ENCODE measurements at regions not wholly inside any gene's neighbourhood (a gene's known extent, or its start where the extent isn't known, plus 50 kb on each side); places are given as distances from the start of the nearest gene placed in this dataset.

DNA sequence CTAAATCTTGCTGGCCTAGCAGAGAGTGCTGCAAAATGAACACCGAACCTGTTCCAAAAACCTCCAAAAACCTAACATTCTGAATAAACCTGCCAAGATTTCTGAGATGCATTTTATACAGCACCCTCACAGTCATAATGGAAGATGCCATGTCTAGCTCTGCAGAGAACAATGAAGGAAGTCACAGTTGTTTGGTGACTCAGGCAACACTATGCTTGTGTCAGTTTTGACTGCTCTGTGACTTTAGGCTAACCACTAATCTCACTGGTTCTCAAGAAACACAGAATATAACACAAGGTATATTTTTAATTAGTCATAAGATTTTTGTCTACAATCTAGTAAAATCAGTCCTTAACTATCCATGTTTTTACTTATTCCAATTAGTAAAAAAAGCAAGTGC lies 606.6 kb downstream of the TBL1XR1 start:
- DNase-seq, result no peak
- Histone ChIP-seq H2AFZ (ENCODE audit: low read depth) (no peak overlapping the region), H3K4me2 (no peak overlapping the region), H3K4me3 (ENCODE audit: low read depth in 2 of 2, low read length in 1 of 2) (no peak overlapping the region), H3F3A (replicated peaks; ENCODE audit: insufficient read depth) (no peaks in the 10 kb centered on the region), H3K9me3 (no peaks in the 10 kb centered on the region), H3K27me3 (ENCODE audit: insufficient read depth) (no peaks in the 10 kb centered on the region), H3K27ac (ENCODE audit: low read depth in 2 of 2, low read length in 1 of 2) (no peak overlapping the region), H3K36me3 (replicated peaks in 1 of 2; ENCODE audit: control insufficient read depth in 1 of 2, insufficient read depth in 2 of 2, low read length in 1 of 2) (no peaks in the 10 kb centered on the region), H3K9ac (no peak overlapping the region), H3K4me1 (ENCODE audit: control insufficient read depth in 1 of 2, insufficient read depth in 2 of 2, low read depth in 1 of 2, low read length in 1 of 2) (0 out of 4 replicates have a peak, but pooled peaks cover 0 to 4% of the 10 kb centered on the region in 2 experiments), H4K20me1 (ENCODE audit: insufficient read depth) (no peaks in the 10 kb centered on the region), H3K79me2 (ENCODE audit: insufficient read depth) (no peaks in the 10 kb centered on the region), H3K9me2 (no peaks in the 10 kb centered on the region)
- WGBS (ENCODE audit: low lambda C conversion rate), result 50% methylated on average over 1 of the region's 1 CpG
- TF ChIP-seq, protein P1, sequence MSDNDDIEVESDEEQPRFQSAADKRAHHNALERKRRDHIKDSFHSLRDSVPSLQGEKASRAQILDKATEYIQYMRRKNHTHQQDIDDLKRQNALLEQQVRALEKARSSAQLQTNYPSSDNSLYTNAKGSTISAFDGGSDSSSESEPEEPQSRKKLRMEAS (IDR thresholded peaks at IDR 0.05; ENCODE audit: low read depth), result no peak
- TF ChIP-seq, protein P2, sequence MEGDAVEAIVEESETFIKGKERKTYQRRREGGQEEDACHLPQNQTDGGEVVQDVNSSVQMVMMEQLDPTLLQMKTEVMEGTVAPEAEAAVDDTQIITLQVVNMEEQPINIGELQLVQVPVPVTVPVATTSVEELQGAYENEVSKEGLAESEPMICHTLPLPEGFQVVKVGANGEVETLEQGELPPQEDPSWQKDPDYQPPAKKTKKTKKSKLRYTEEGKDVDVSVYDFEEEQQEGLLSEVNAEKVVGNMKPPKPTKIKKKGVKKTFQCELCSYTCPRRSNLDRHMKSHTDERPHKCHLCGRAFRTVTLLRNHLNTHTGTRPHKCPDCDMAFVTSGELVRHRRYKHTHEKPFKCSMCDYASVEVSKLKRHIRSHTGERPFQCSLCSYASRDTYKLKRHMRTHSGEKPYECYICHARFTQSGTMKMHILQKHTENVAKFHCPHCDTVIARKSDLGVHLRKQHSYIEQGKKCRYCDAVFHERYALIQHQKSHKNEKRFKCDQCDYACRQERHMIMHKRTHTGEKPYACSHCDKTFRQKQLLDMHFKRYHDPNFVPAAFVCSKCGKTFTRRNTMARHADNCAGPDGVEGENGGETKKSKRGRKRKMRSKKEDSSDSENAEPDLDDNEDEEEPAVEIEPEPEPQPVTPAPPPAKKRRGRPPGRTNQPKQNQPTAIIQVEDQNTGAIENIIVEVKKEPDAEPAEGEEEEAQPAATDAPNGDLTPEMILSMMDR (IDR thresholded peaks at IDR 0.05), result no peak
- TF ChIP-seq MXI1 (IDR thresholded peaks at IDR 0.05; ENCODE audit: low read depth, low read length) (no peak), ELF1 (IDR thresholded peaks at IDR 0.05) (no peak), EZH2phosphoT487 (IDR thresholded peaks at IDR 0.05; ENCODE audit: borderline replicate concordance, low read depth) (no peak), SIN3A (IDR thresholded peaks at IDR 0.05; ENCODE audit: borderline replicate concordance, low read depth, low read length) (no peak), NRF1 (IDR thresholded peaks at IDR 0.05; ENCODE audit: low read depth, low read length) (no peak), RAD21 (IDR thresholded peaks at IDR 0.05; ENCODE audit: low read length) (no peak), SMC3 (IDR thresholded peaks at IDR 0.05; ENCODE audit: low read depth, low read length) (no peak), YY1 (IDR thresholded peaks at IDR 0.05; ENCODE audit: low read depth) (no peak), TAF1 (IDR thresholded peaks at IDR 0.05; ENCODE audit: borderline replicate concordance, low read depth, low read length) (no peak), POLR2AphosphoS5 (IDR thresholded peaks at IDR 0.05; ENCODE audit: low read depth, low read length) (no peak), CHD2 (IDR thresholded peaks at IDR 0.05; ENCODE audit: low read length, partially characterized antibody) (no peak), RFX5 (IDR thresholded peaks at IDR 0.05; ENCODE audit: low read length) (no peak), MEF2A (IDR thresholded peaks at IDR 0.05; ENCODE audit: borderline replicate concordance, low read depth) (no peak), RCOR1 (IDR thresholded peaks at IDR 0.05; ENCODE audit: low read length) (no peak), NFIC (IDR thresholded peaks at IDR 0.05; ENCODE audit: borderline replicate concordance) (no peak)
- TF ChIP-seq, protein P3, sequence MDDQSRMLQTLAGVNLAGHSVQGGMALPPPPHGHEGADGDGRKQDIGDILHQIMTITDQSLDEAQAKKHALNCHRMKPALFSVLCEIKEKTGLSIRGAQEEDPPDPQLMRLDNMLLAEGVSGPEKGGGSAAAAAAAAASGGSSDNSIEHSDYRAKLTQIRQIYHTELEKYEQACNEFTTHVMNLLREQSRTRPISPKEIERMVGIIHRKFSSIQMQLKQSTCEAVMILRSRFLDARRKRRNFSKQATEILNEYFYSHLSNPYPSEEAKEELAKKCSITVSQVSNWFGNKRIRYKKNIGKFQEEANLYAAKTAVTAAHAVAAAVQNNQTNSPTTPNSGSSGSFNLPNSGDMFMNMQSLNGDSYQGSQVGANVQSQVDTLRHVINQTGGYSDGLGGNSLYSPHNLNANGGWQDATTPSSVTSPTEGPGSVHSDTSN (IDR thresholded peaks at IDR 0.05), result no peak
- TF ChIP-seq, protein P4, sequence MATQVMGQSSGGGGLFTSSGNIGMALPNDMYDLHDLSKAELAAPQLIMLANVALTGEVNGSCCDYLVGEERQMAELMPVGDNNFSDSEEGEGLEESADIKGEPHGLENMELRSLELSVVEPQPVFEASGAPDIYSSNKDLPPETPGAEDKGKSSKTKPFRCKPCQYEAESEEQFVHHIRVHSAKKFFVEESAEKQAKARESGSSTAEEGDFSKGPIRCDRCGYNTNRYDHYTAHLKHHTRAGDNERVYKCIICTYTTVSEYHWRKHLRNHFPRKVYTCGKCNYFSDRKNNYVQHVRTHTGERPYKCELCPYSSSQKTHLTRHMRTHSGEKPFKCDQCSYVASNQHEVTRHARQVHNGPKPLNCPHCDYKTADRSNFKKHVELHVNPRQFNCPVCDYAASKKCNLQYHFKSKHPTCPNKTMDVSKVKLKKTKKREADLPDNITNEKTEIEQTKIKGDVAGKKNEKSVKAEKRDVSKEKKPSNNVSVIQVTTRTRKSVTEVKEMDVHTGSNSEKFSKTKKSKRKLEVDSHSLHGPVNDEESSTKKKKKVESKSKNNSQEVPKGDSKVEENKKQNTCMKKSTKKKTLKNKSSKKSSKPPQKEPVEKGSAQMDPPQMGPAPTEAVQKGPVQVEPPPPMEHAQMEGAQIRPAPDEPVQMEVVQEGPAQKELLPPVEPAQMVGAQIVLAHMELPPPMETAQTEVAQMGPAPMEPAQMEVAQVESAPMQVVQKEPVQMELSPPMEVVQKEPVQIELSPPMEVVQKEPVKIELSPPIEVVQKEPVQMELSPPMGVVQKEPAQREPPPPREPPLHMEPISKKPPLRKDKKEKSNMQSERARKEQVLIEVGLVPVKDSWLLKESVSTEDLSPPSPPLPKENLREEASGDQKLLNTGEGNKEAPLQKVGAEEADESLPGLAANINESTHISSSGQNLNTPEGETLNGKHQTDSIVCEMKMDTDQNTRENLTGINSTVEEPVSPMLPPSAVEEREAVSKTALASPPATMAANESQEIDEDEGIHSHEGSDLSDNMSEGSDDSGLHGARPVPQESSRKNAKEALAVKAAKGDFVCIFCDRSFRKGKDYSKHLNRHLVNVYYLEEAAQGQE (IDR thresholded peaks at IDR 0.05; ENCODE audit: low read depth, low read length), result no peak
- TF ChIP-seq, protein P5, sequence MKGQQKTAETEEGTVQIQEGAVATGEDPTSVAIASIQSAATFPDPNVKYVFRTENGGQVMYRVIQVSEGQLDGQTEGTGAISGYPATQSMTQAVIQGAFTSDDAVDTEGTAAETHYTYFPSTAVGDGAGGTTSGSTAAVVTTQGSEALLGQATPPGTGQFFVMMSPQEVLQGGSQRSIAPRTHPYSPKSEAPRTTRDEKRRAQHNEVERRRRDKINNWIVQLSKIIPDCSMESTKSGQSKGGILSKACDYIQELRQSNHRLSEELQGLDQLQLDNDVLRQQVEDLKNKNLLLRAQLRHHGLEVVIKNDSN (IDR thresholded peaks at IDR 0.05; ENCODE audit: borderline replicate concordance, low read depth), result no peak
- ChIA-PET POLR2A (no interaction called here), CTCF (no interaction called here)

Measured in SK-N-SH (cell line).